ENCODE measurements at regions not wholly inside any gene's neighbourhood (a gene's known extent, or its start where the extent isn't known, plus 50 kb on each side); places are given as distances from the start of the nearest gene placed in this dataset.

DNA sequence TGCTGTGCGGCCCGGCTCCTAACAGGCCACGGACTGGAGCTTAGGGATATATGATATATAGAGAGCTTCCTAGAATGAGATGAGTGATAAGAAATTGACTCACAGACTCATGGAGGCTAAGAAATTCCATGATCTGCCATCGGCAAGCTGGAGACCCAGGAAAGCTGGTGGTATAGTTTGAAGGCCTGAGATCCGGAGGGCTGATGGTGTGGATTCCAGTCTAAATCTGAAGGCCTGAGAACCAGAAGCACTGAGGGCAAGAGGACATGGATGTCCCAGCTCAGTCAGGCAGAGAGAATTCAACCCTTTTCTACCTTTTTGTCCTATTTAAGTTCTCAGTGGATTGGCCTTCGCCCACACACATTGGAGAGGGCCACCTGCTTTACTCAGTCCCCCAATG is 564.8 kb downstream of the TBC1D22A start:
- TF ChIP-seq, protein P1, sequence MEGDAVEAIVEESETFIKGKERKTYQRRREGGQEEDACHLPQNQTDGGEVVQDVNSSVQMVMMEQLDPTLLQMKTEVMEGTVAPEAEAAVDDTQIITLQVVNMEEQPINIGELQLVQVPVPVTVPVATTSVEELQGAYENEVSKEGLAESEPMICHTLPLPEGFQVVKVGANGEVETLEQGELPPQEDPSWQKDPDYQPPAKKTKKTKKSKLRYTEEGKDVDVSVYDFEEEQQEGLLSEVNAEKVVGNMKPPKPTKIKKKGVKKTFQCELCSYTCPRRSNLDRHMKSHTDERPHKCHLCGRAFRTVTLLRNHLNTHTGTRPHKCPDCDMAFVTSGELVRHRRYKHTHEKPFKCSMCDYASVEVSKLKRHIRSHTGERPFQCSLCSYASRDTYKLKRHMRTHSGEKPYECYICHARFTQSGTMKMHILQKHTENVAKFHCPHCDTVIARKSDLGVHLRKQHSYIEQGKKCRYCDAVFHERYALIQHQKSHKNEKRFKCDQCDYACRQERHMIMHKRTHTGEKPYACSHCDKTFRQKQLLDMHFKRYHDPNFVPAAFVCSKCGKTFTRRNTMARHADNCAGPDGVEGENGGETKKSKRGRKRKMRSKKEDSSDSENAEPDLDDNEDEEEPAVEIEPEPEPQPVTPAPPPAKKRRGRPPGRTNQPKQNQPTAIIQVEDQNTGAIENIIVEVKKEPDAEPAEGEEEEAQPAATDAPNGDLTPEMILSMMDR (conservative IDR thresholded peaks at IDR 0.05; ENCODE audit: low read depth in 2 of 2): no peak
- TF ChIP-seq EZH2 (IDR thresholded peaks at IDR 0.05; ENCODE audit: low read depth, unreplicated experiment): no peak
- TF ChIP-seq ZNF114 (CRISPR knock-in tag; IDR thresholded peaks at IDR 0.05): no peak
- no peak for TF ChIP-seq JUNB (IDR thresholded peaks at IDR 0.05; ENCODE audit: unreplicated experiment)
- TF ChIP-seq ZNF331 (CRISPR knock-in tag; IDR thresholded peaks at IDR 0.05; ENCODE audit: low read depth): no peak
- TF ChIP-seq POLR2AphosphoS5 (IDR thresholded peaks at IDR 0.05; ENCODE audit: low read depth): no peak
- TF ChIP-seq, protein P2, sequence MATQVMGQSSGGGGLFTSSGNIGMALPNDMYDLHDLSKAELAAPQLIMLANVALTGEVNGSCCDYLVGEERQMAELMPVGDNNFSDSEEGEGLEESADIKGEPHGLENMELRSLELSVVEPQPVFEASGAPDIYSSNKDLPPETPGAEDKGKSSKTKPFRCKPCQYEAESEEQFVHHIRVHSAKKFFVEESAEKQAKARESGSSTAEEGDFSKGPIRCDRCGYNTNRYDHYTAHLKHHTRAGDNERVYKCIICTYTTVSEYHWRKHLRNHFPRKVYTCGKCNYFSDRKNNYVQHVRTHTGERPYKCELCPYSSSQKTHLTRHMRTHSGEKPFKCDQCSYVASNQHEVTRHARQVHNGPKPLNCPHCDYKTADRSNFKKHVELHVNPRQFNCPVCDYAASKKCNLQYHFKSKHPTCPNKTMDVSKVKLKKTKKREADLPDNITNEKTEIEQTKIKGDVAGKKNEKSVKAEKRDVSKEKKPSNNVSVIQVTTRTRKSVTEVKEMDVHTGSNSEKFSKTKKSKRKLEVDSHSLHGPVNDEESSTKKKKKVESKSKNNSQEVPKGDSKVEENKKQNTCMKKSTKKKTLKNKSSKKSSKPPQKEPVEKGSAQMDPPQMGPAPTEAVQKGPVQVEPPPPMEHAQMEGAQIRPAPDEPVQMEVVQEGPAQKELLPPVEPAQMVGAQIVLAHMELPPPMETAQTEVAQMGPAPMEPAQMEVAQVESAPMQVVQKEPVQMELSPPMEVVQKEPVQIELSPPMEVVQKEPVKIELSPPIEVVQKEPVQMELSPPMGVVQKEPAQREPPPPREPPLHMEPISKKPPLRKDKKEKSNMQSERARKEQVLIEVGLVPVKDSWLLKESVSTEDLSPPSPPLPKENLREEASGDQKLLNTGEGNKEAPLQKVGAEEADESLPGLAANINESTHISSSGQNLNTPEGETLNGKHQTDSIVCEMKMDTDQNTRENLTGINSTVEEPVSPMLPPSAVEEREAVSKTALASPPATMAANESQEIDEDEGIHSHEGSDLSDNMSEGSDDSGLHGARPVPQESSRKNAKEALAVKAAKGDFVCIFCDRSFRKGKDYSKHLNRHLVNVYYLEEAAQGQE (IDR thresholded peaks at IDR 0.05; ENCODE audit: unreplicated experiment): no peak
- TF ChIP-seq ETS1 (IDR thresholded peaks at IDR 0.05): no peak

Data from GM23338 (cell line).